SK-N-SH (cell line): ENCODE measurements at regions not wholly inside any gene's neighbourhood (a gene's known extent, or its start where the extent isn't known, plus 50 kb on each side); places are given as distances from the start of the nearest gene placed in this dataset.

ENCODE experiments used
- CTCF ChIA-PET: fragments of 300-600, 350-600 bp; formaldehyde crosslinking; extraction: SDS; loops from one replicate; lab custom pipeline; 2021; lab: Yijun Ruan, JAX
- POLR2A ChIA-PET: fragments of 350-600 bp; sonication (Branson Sonifier 250); formaldehyde crosslinking; extraction: SDS; loops from one replicate; lab custom pipeline; 2020; ENCODE audit warnings: antibody characterized with exemption, inconsistent platforms; lab: Yijun Ruan, JAX
- DNase-seq: peaks from one replicate; pipeline ENCODE4 v3.0.0; 2012
- H2AFZ ChIP-seq: fragments of 200-600 bp; sonication (generic); 2 replicates; pipeline ENCODE4 v1.8.1; 2016; ENCODE audit warnings: antibody characterized with exemption, mild to moderate bottlenecking, low read depth
- H3F3A ChIP-seq: fragments of 200-600 bp; sonication (generic); replicated peaks from 2 replicates; pipeline ENCODE3; 2016; ENCODE audit warnings: antibody characterized with exemption, mild to moderate bottlenecking; ENCODE audit not compliant: insufficient read depth
- H3K27ac ChIP-seq, 2 experiments: fragments of 200-500 bp in 1 of 2; fragments of 200-600 bp in 1 of 2; sonication (Bioruptor generic) in 1 of 2; sonication (generic), shearing (Covaris generic) in 1 of 2; 2 replicates each; pipeline versions ENCODE4 v1.5.1 to v1.6.1; 2014 to 2016; ENCODE audit warnings: low read depth in 2 of 2, inconsistent platforms in 1 of 2, low read length in 1 of 2, mild to moderate bottlenecking in 1 of 2, mixed read lengths in 1 of 2
- H3K27me3 ChIP-seq: fragments of 200-600 bp; sonication (generic), shearing (Covaris generic); 2 replicates; pipeline ENCODE4 v1.6.1; 2016; ENCODE audit warnings: mixed run types; ENCODE audit not compliant: insufficient read depth
- H3K36me3 ChIP-seq, 2 experiments: fragments of 200-500 bp in 1 of 2; fragments of 200-600 bp in 1 of 2; sonication (Bioruptor generic) in 1 of 2; sonication (generic) in 1 of 2; replicated peaks in 1 of 2; 2 replicates each; pipeline versions ENCODE3 to v1.5.1; 2014 to 2016; ENCODE audit warnings: low read length in 1 of 2, mild to moderate bottlenecking in 1 of 2; ENCODE audit not compliant: insufficient read depth in 2 of 2, control insufficient read depth in 1 of 2
- H3K4me1 ChIP-seq, 2 experiments: fragments of 200-500 bp in 1 of 2; fragments of 200-600 bp in 1 of 2; sonication (Bioruptor generic) in 1 of 2; sonication (generic), shearing (Covaris generic) in 1 of 2; 2 replicates each; pipeline versions ENCODE4 v1.5.1 to v1.6.1; 2014 to 2016; ENCODE audit warnings: low read depth in 1 of 2, low read length in 1 of 2, mixed run types in 1 of 2; ENCODE audit not compliant: insufficient read depth in 2 of 2, control insufficient read depth in 1 of 2
- H3K4me2 ChIP-seq: fragments of 200-600 bp; sonication (generic), shearing (Covaris generic); 2 replicates; pipeline ENCODE4 v1.6.1; 2017; ENCODE audit warnings: mixed run types
- H3K4me3 ChIP-seq, 2 experiments: fragments of 200-500 bp in 1 of 2; fragments of 200-600 bp in 1 of 2; sonication (Bioruptor generic) in 1 of 2; sonication (generic), shearing (Covaris generic) in 1 of 2; 2 replicates each; pipeline versions ENCODE4 v1.5.1 to v1.8.1; 2014 to 2016; ENCODE audit warnings: low read depth in 2 of 2, inconsistent platforms in 1 of 2, low read length in 1 of 2, mild to moderate bottlenecking in 1 of 2, mixed read lengths in 1 of 2, moderate library complexity in 1 of 2
- H3K79me2 ChIP-seq: fragments of 200-600 bp; sonication (generic); 2 replicates; pipeline ENCODE4 v1.8.1; 2017; ENCODE audit warnings: mild to moderate bottlenecking; ENCODE audit not compliant: insufficient read depth
- H3K9ac ChIP-seq: fragments of 200-600 bp; sonication (generic); 2 replicates; pipeline ENCODE4 v1.6.1; 2017; ENCODE audit warnings: mixed run types
- H3K9me2 ChIP-seq: fragments of 200-600 bp; sonication (generic); 2 replicates; pipeline ENCODE4 v1.6.1; 2017; ENCODE audit warnings: mixed run types
- H3K9me3 ChIP-seq: fragments of 200-600 bp; sonication (generic); 2 replicates; pipeline ENCODE4 v1.6.1; 2017; ENCODE audit warnings: mixed run types, mild to moderate bottlenecking, moderate library complexity
- H4K20me1 ChIP-seq: fragments of 200-600 bp; sonication (generic); 2 replicates; pipeline ENCODE4 v1.6.1; 2017; ENCODE audit warnings: mild to moderate bottlenecking, mixed run types; ENCODE audit not compliant: insufficient read depth
- CHD2 ChIP-seq: fragments of 150-350 bp; IDR thresholded peaks from 2 replicates; pipeline ENCODE4 v1.6.1; 2018; ENCODE audit warnings: low read length; ENCODE audit not compliant: partially characterized antibody
- ELF1 ChIP-seq: IDR thresholded peaks from 2 replicates; pipeline ENCODE4 v1.4.0; 2012
- EP300 ChIP-seq, 2 experiments: IDR thresholded peaks; 2 replicates each; pipeline versions ENCODE4 v1.4.0 to v1.6.1; 2012; ENCODE audit warnings: borderline replicate concordance in 1 of 2, low read depth in 1 of 2, low read length in 1 of 2
- EZH2phosphoT487 ChIP-seq: fragments of 200-600 bp; sonication (generic); IDR thresholded peaks from 2 replicates; pipeline ENCODE4 v1.6.1; 2017; ENCODE audit warnings: low read depth, mixed run types, mild to moderate bottlenecking, antibody characterized with exemption, moderate library complexity, borderline replicate concordance
- FOXJ3 ChIP-seq: sonication (generic); formaldehyde crosslinking; IDR thresholded peaks from 2 replicates; pipeline ENCODE4 v1.5.1; 2020; ENCODE audit warnings: mild to moderate bottlenecking, missing genetic modification reagents
- FOXM1 ChIP-seq: IDR thresholded peaks from 2 replicates; pipeline ENCODE4 v1.4.0; 2012; ENCODE audit warnings: low read depth, mild to moderate bottlenecking
- MAX ChIP-seq: IDR thresholded peaks from 2 replicates; pipeline ENCODE4 v1.4.0; 2012; ENCODE audit warnings: low read depth
- MEF2A ChIP-seq: IDR thresholded peaks from 2 replicates; pipeline ENCODE4 v1.4.0; 2012; ENCODE audit warnings: low read depth, borderline replicate concordance
- MXI1 ChIP-seq: IDR thresholded peaks from 2 replicates; pipeline ENCODE4 v1.6.1; 2012; ENCODE audit warnings: mild to moderate bottlenecking, low read depth, low read length, improper control_type of control experiment
- NRF1 ChIP-seq: IDR thresholded peaks from 2 replicates; pipeline ENCODE4 v1.6.1; 2012; ENCODE audit warnings: low read depth, mild to moderate bottlenecking, low read length
- REST ChIP-seq: IDR thresholded peaks from 2 replicates; pipeline ENCODE4 v1.6.1; 2012; ENCODE audit warnings: mild to moderate bottlenecking, low read depth, low read length, moderate library complexity
- TAF1 ChIP-seq: IDR thresholded peaks from 2 replicates; pipeline ENCODE4 v1.6.1; 2012; ENCODE audit warnings: low read depth, mild to moderate bottlenecking, low read length, moderate library complexity, borderline replicate concordance
- USF1 ChIP-seq: IDR thresholded peaks from 2 replicates; pipeline ENCODE4 v1.4.0; 2012; ENCODE audit warnings: low read depth, borderline replicate concordance
- ZBTB33 ChIP-seq: IDR thresholded peaks from 2 replicates; pipeline ENCODE4 v1.4.0; 2012; ENCODE audit warnings: low read depth, borderline replicate concordance
- WGBS: methylation state at CpG from one replicate; pipeline ENCODE4 v1.1.6; 2017; ENCODE audit warnings: low lambda C conversion rate; 5-methylcytosine and 5-hydroxymethylcytosine counted together

- TF ChIP-seq ZBTB33 (no peak), MAX (no peak)
These were observed 192.6 kb downstream of the COX18 start (continued) for GRCh38 chr4:72876946-72877345.

- no peak overlapping the region for H3K27ac ChIP-seq
- CTCF ChIA-PET: no interaction called here
- 51% methylated on average over 5 of the region's 5 CpGs for WGBS
These were observed 194.0 kb downstream of the COX18 start for GRCh38 chr4:72875545-72875944.

More at GRCh38 chr4:72875545-72875944, 194.0 kb downstream of the COX18 start:
- Histone ChIP-seq H2AFZ (no peak overlapping the region), H4K20me1 (no peaks in the 10 kb centered on the region), H3K9ac (no peak overlapping the region), H3K9me3 (no peaks in the 10 kb centered on the region; the same call in 1 of the 2 replicates), H3K36me3 (no peaks in the 10 kb centered on the region), H3F3A (no peaks in the 10 kb centered on the region), H3K79me2 (no peaks in the 10 kb centered on the region), H3K4me1 (no peaks in the 10 kb centered on the region), H3K4me2 (no peak overlapping the region), H3K4me3 (no peak overlapping the region), H3K9me2 (no peaks in the 10 kb centered on the region), H3K27me3 (no peaks in the 10 kb centered on the region)
- TF ChIP-seq EZH2phosphoT487 (no peak), MXI1 (no peak), REST (no peak), CHD2 (no peak), TAF1 (no peak), MEF2A (no peak), EP300 (IDR thresholded peaks at IDR 0.05; ENCODE audit: borderline replicate concordance in 1 of 2, low read depth in 1 of 2, low read length in 1 of 2) (no peak), NRF1 (no peak), FOXM1 (no peak), ELF1 (no peak), USF1 (no peak), FOXJ3 (CRISPR knock-in tag) (no peak)
- POLR2A ChIA-PET: no interaction called here
- no peak for DNase-seq
